Caco-2 (cell line): ENCODE measurements at regions not wholly inside any gene's neighbourhood (a gene's known extent, or its start where the extent isn't known, plus 50 kb on each side); places are given as distances from the start of the nearest gene placed in this dataset.
"Not testable (repeated sequence)": the region's sequence is repeated elsewhere in the genome, so short reads cannot be mapped to it uniquely, and the experiment has no call there.

Experiments used
- BruUV-seq: library from RNA; stranded (reverse); fragments of 400-500 nt; replicated peaks from 2 replicates; lab custom pipeline; 2021; lab: Mats Ljungman, UMichigan
- CTCF ChIA-PET: fragments of 300-600 bp; sonication (Branson Sonifier 250); formaldehyde crosslinking; loops from one replicate; lab custom pipeline; 2022; ENCODE audit warnings: antibody characterized with exemption; lab: Charles Lee
- POLR2A ChIA-PET: fragments of 300-600 bp; sonication (Branson Sonifier 250); formaldehyde crosslinking; loops from one replicate; lab custom pipeline; 2022; ENCODE audit warnings: antibody characterized with exemption; lab: Charles Lee
- DNase-seq, 2 experiments: peaks; one replicate each; pipeline versions ENCODE4 v3.0.0 to v3.0.0-alpha.2; 2020 to 2022
- H3K27me3 ChIP-seq: replicated peaks from 2 replicates; pipeline ENCODE4 v1.6.0; 2011; ENCODE audit warnings: low read length; ENCODE audit not compliant: control insufficient read depth, insufficient read depth
- H3K36me3 ChIP-seq: 2 replicates; pipeline ENCODE4 v1.5.1; 2011; ENCODE audit warnings: low read length; ENCODE audit not compliant: control insufficient read depth, insufficient read depth
- H3K4me1 ChIP-seq: fragments of 250-450 bp; sonication (Bioruptor Pico); 2 replicates; pipeline ENCODE4 v1.5.1; 2020; ENCODE audit warnings: mild to moderate bottlenecking
- H3K4me3 ChIP-seq: 2 replicates; pipeline ENCODE4 v1.5.1; 2011; ENCODE audit warnings: low read depth, mild to moderate bottlenecking, control low read depth, low read length
- H3K9me3 ChIP-seq: fragments of 250-450 bp; sonication (Bioruptor Pico); 2 replicates; pipeline ENCODE4 v1.5.1; 2020; ENCODE audit warnings: mild to moderate bottlenecking, moderate library complexity
- H3K27ac Mint-ChIP-seq: one replicate; pipeline ENCODE4 v1.8.0; 2022; ENCODE audit warnings: mixed read lengths; ENCODE audit not compliant: unreplicated experiment
- H3K27me3 Mint-ChIP-seq: one replicate; pipeline ENCODE4 v1.8.0; 2022; ENCODE audit warnings: mixed read lengths; ENCODE audit not compliant: insufficient read depth, unreplicated experiment
- H3K36me3 Mint-ChIP-seq: one replicate; pipeline ENCODE4 v1.8.0; 2022; ENCODE audit warnings: mild to moderate bottlenecking, mixed read lengths; ENCODE audit not compliant: insufficient read depth, unreplicated experiment
- H3K4me1 Mint-ChIP-seq: one replicate; pipeline ENCODE4 v1.8.0; 2022; ENCODE audit warnings: low read depth, mixed read lengths; ENCODE audit not compliant: unreplicated experiment
- H3K4me3 Mint-ChIP-seq: one replicate; pipeline ENCODE4 v1.8.0; 2022; ENCODE audit warnings: mild to moderate bottlenecking, moderate library complexity, mixed read lengths; ENCODE audit not compliant: unreplicated experiment
- H3K9me3 Mint-ChIP-seq: one replicate; pipeline ENCODE4 v1.8.0; 2022; ENCODE audit warnings: mixed read lengths; ENCODE audit not compliant: unreplicated experiment
- CTCF ChIP-seq, 2 experiments: fragments of 200-600 bp in 1 of 2; IDR thresholded peaks; 1 replicate in 1 of 2; 2 replicates in 1 of 2; pipeline versions ENCODE4 v1.5.1 to v1.8.0; 2011 to 2022; ENCODE audit warnings: antibody characterized with exemption in 1 of 2, control low read depth in 1 of 2, inconsistent platforms in 1 of 2, low read depth in 1 of 2, low read length in 1 of 2, mild to moderate bottlenecking in 1 of 2, moderate library complexity in 1 of 2; ENCODE audit not compliant: insufficient read depth in 1 of 2, severe bottlenecking in 1 of 2, unreplicated experiment in 1 of 2
- intact Hi-C: fragments of 100-400 bp; cut with micrococcal nuclease; formaldehyde crosslinking; loops from one replicate; pipeline ENCODE4 v1.10.0; 2022; ENCODE audit not compliant: unreplicated experiment

GRCh38 chr6:119938752-119939151, 589.2 kb upstream of the MAN1A1 start:
- Mint-ChIP-seq H3K27me3 (no peaks in the 10 kb centered on the region), H3K4me1 (no peaks in the 10 kb centered on the region), H3K36me3 (no peaks in the 10 kb centered on the region), H3K4me3 (no peak overlapping the region), H3K9me3 (no peaks in the 10 kb centered on the region), H3K27ac (no peak overlapping the region)
- Histone ChIP-seq H3K27me3 (no peaks in the 10 kb centered on the region), H3K4me3 (no peak overlapping the region), H3K9me3 (no peaks in the 10 kb centered on the region), H3K4me1 (no peaks in the 10 kb centered on the region), H3K36me3 (no peaks in the 10 kb centered on the region)
- intact Hi-C loops: no loop called here
- no peak for DNase-seq
- CTCF ChIA-PET: no interaction called here
- no TSS peak for BruUV-seq
- POLR2A ChIA-PET: no interaction called here
- TF ChIP-seq CTCF (IDR thresholded peaks at IDR 0.05; ENCODE audit: insufficient read depth in 1 of 2, low read depth in 1 of 2, low read length in 1 of 2, severe bottlenecking in 1 of 2, unreplicated experiment in 1 of 2): no peak

DNA sequence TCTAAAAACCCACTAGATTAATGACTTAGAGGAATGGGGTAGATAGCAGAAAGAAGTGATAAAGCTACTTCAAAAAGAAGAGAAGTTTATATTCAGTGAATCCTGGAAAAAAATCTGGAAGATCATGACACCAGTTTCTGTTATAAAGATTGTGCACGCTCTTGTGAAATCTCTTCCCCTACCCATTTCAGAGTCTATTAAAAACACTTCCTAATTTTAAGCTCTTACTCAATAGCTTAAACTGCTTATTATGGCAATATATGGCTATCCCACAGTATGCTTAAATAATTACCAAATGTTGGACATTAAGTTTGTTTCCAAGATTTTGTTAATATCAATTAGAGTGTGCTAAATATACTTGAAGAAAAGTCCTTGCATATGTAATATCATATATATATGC, 585.3 kb upstream of the MAN1A1 start:
- H3K4me1 ChIP-seq: no peaks in the 10 kb centered on the region
- ChIA-PET POLR2A (no interaction called here), CTCF (no interaction called here)
- H3K9me3 Mint-ChIP-seq: no peaks in the 10 kb centered on the region
- no peaks in the 10 kb centered on the region for H3K9me3 ChIP-seq
- TF ChIP-seq CTCF (IDR thresholded peaks at IDR 0.05; ENCODE audit: insufficient read depth in 1 of 2, low read depth in 1 of 2, low read length in 1 of 2, severe bottlenecking in 1 of 2, unreplicated experiment in 1 of 2): no peak
- no peak for DNase-seq
- no peaks in the 10 kb centered on the region for H3K36me3 Mint-ChIP-seq
- no peaks in the 10 kb centered on the region for H3K27me3 ChIP-seq
- H3K27ac Mint-ChIP-seq: no peak overlapping the region
- intact Hi-C loops: no loop called here
- H3K4me3 ChIP-seq: no peak overlapping the region
- BruUV-seq: no TSS peak
- H3K27me3 Mint-ChIP-seq: no peaks in the 10 kb centered on the region
- H3K4me1 Mint-ChIP-seq: no peaks in the 10 kb centered on the region
- H3K36me3 ChIP-seq: no peaks in the 10 kb centered on the region
- no peak overlapping the region for H3K4me3 Mint-ChIP-seq

DNA sequence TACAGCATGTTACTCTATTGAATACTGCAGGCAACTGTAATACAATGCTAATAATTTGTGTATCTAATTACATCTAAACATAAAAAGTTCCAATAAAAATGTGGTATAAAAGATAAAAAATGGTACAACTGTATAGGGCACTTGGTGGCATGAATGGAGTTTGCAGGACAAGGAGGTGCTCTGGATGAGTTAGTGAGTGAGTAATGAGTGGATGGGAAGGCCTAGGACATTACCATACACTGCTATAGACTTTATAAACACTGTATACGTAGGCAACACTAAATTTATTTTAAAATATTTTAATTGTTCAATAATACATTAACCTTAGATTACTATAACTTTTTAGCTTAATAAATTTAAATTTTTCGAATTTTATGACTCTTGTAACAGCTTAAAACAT, 579.6 kb upstream of the MAN1A1 start:
- POLR2A ChIA-PET: no interaction called here
- no peak overlapping the region for H3K4me3 Mint-ChIP-seq
- Histone ChIP-seq H3K9me3 (no peaks in the 10 kb centered on the region), H3K27me3 (no peaks in the 10 kb centered on the region), H3K4me3 (no peak overlapping the region), H3K4me1 (no peaks in the 10 kb centered on the region), H3K36me3 (no peaks in the 10 kb centered on the region)
- no peaks in the 10 kb centered on the region for H3K36me3 Mint-ChIP-seq
- no peak for DNase-seq
- no TSS peak for BruUV-seq
- H3K9me3 Mint-ChIP-seq: peaks cover 23% of the 10 kb centered on the region
- intact Hi-C loops: no loop called here
- no peak overlapping the region for H3K27ac Mint-ChIP-seq
- no peaks in the 10 kb centered on the region for H3K4me1 Mint-ChIP-seq
- H3K27me3 Mint-ChIP-seq: no peaks in the 10 kb centered on the region
- CTCF ChIA-PET: no interaction called here
- TF ChIP-seq CTCF (IDR thresholded peaks at IDR 0.05; ENCODE audit: insufficient read depth in 1 of 2, low read depth in 1 of 2, low read length in 1 of 2, severe bottlenecking in 1 of 2, unreplicated experiment in 1 of 2): no peak

GRCh38 chr6:119924888-119925287, 575.3 kb upstream of the MAN1A1 start:
- peaks cover 59% of the 10 kb centered on the region for H3K9me3 Mint-ChIP-seq
- peak in 1 of 2 experiments; percentile 1 for DNase-seq
- H3K4me1 Mint-ChIP-seq, CTCF ChIA-PET, H3K27me3 ChIP-seq, H3K27ac Mint-ChIP-seq, H3K36me3 Mint-ChIP-seq, H3K9me3 ChIP-seq, H3K4me1 ChIP-seq, H3K4me3 Mint-ChIP-seq, H3K4me3 ChIP-seq, POLR2A ChIA-PET, intact Hi-C loops, H3K36me3 ChIP-seq, BruUV-seq, H3K27me3 Mint-ChIP-seq: not testable (repeated sequence)
